Activated CD8-positive, alpha-beta memory T cell treated with anti-CD3 and anti-CD28 coated beads, Interleukin-2, amount 50 U/mL, for 48 hours (primary cell): ENCODE measurements at regions not wholly inside any gene's neighbourhood (a gene's known extent, or its start where the extent isn't known, plus 50 kb on each side); places are given as distances from the start of the nearest gene placed in this dataset.

ENCODE experiments used
- DNase-seq: peaks from one replicate; pipeline ENCODE4 v3.0.0-alpha.2; 2020

DNA sequence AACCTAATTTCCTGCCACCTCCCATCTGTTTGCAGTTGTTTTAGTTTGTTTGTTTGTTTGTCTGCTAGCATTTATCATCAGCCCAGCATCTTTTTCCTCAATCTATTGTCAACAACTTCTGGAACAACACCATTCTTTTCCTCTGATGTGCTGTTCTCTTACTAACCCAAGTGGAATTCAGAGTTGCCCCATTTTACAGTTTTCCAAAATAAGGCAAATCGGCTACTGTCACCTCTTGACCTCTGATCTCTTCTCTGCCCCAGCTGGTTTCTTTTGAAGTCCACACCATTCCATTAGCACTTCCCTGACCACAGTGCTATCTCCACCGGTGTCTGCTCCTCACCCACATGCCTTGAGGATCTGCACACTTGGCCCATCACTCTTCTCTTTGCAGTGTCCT, 102.4 kb downstream of the EFNB2 start:
- DNase-seq, result no peak

DNA sequence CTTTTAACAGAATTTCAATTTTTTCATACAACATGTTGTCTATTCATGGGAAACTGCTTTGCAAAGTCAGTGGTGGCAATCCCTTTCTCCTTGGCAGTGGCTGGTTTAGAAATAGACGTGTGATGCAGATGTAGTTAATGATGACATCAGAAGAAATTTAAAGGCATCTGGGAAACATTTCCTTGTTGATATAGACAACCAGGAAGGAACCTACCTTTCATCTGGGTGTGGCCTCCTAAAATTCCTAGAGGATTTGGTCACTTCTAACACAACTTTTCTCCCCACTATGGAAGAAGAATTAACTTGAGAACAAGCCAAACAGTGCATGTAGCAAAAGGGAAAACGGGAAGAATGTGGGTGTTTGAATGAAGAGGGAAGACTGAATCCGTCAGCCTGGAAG, 102.8 kb downstream of the EFNB2 start:
- DNase-seq, result no peak

DNA sequence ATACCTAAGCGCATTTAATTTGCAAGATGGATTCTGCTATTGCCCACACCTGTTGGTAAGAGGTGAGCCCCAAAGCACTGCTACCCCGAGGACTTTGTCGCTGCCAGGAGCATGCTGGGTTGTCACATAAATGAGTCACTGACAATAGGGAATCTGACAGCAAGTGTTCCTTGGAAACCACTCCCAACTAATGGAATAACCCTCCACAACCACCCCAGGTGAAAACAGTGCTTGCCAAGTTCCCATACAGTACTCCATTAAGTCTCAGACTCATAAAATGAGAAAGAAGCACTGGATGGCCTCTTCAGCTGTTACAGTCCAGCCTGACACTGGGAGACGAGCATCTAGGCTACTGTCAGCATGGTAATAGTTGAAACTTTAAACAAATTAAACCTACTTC, 108.6 kb downstream of the EFNB2 start:
- DNase-seq, result no peak

DNA sequence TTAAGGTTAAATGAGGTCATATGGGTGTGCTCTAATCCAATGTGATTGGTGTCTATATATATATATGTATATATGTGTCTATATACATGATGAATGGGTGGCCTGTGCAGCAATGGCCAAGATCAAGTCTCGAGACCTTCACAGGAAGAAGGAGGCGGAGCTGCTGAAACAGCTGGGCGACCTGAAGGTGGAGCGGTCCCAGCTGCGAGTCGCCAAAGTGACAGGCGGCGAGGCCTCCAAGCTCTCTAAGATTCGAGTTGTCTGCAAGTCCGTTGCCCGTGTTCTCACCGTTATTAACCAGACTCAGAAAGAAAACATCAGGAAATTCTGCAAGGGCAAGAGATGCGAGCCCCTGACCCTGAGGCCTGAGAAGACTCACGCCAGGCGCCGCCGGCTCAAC, 109.8 kb downstream of the EFNB2 start:
- DNase-seq, result no peak

DNA sequence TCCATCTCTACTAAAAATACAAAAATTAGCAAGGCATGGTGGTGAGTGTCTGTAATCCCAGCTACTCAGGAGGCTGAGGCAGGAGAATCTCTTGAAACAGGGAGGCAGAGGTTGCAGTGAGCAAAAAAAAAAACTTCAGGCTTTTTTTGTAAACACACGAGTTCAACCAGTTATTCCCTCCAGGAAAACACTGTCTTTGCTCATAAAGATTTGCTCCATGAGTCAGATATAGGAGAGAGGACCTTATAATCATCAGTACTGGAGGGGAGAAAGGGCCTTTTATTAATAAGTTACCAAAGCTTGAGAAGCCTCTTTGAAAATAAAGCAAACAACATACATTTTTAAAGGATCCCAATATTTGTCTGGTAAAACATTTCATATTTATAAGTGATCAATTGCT, 110.7 kb downstream of the EFNB2 start:
- no peak for DNase-seq

DNA sequence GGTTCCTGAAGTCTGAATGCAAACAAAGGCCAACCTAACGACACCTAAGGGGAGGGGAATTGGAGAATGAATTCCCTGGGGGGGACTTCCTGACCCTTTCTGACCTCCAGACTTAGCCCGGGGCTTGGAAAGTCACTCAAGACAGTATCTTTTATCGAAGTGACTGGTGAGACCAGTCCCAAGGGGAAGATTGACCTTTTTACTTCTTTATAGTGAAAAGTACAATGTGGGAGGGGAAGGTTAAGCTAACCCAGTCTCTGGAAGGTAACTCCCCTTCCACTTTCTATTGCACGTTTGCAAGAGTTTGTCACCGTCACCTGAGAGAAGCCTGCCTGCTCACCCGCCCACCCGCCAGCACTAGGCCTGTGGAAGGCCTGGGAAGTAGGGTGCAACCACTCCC, 111.9 kb downstream of the EFNB2 start:
- no peak for DNase-seq

DNA sequence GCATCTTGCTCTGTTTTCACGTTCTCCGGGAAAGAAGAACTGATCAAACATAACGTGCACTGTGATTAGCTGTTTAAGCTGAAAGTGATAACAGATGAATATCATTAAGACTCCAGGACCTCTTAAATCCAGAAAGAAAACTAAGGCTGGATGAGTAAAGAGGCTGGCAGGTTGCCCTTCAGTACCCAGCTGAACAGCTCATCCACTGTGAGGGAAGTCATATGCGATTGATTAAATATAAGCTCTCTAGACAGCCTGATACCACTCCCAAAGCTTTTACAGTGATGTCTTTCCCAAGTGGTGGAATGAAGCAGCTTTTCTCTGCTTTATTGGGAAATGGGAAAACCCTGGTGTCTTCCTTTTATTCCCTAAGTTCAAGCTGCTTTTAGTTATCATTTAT, 116.9 kb downstream of the EFNB2 start:
- DNase-seq, result no peak

DNA sequence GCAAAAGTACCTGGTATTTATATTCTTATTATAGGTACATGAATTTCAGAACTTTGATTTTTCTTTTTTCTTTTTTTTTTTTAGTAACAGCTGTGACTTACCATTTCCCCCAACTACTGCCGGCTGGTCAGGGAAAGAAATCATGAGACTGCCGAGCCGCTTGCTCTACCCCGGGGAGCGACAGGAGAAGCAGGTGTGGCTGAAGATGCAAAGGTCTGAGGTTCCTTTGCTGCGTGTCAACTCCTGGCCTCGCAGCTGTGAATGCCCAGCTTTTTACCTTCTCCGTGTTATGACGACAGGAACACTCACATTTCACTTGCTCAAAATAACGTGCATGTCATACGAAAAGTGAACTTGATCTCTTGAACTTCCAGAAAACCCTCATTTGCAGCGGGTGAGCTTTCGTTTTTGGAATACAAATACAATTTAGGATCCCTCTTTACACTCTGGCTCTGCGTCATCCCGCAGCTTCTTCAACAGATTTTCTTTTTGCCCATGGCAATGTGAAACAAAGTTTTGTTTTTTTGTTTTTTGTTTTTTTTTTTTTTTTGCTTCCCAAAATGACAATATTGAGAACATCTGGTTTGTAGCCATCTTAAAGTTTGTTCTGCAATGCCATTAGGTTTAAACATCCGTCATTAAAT, 117.9 kb downstream of the EFNB2 start:
- DNase-seq, result no peak

DNA sequence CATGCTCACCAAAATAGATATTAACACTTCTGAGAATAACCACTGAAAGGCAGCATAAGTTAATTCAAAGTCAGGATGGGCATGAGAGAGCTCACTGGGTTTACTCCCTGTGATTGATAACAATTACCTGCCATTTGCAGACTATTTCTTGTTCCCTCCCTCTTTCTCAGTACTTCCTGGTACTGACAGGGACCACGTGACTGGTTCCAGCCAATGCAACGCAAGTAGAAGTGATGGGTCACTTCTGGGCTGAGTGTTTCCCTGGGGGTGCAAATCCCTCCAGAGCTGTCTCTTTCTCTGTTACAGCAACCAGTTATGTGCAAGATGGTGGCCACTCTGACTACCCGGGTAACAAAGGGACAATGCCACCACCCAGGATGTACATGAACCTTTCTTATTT, 118.8 kb downstream of the EFNB2 start:
- no peak for DNase-seq

DNA sequence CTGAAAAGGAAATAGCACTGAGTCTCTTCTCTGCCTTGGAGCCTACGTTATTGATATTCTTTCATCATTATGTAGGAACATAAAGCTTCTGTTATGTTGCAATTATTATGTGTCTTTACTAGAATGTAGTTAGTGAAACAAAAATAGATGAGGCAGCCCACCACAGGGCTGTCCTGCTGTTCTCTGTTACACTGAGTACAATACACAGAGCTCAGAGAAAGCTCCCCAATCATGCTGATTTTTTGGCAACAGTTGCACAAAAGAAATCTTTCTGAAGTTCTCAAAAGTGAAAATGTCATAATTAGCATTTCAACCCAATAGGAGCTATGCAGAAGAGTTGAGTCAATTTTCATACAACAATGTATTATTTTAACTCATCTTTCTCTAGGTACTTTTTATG, 119.5 kb downstream of the EFNB2 start:
- DNase-seq, result no peak

DNA sequence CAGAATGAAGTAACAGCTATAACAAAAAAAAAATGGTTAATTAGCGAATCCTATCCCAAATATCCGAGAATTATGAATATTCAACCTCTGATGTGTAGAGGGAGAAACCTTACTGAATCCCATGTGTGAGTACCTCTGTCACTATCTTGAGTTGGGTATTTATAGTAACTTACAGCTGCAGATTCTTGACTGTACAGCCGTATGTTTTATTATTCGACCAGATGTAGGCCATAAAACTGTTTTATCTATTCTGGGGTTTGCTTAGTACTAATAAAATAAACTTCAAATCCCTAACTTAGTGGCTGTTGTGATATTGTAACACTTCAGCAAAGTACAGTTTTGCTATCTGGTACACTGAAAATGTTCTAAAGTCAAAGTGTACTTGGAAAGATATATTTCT, 120.0 kb downstream of the EFNB2 start:
- DNase-seq, result no peak

DNA sequence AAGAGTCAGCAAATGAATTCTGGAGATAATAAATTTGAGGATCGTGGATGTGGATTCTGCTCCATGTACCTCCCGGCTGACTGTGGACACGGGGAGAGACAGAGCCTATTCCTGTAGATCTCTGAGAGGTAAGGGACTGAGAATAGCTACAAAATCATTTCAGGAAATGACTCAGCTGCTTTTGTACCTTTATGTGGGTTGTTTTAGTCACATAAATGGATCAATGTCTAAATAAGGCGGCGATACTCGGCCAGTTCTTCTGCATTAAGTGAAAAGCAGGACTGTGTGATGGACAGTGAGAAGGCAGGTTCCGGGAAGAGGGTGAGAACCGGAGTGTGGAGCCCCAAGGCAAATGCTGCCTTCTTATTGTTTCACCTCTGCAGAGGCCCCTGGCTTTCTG, 128.1 kb downstream of the EFNB2 start:
- DNase-seq, result no peak

DNA sequence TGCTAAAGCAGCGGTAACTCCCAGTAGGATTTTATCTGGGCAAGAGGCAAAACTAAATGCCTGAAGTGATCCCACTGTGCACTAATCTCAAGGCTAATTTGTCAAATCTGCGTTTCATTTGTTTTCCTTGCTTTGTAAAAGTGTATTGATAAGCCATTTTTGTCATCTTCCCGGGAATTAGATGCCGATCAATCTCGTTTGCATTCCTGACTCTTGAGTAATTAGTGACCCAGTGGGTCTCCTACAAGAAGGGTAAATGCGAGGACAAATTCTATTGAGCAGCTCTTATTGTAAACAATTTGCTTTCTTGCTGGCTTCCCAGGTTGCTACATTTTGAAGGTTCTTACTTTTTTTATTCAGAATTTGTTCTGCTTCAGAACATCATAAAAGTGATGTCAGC, 129.7 kb downstream of the EFNB2 start:
- no peak for DNase-seq

DNA sequence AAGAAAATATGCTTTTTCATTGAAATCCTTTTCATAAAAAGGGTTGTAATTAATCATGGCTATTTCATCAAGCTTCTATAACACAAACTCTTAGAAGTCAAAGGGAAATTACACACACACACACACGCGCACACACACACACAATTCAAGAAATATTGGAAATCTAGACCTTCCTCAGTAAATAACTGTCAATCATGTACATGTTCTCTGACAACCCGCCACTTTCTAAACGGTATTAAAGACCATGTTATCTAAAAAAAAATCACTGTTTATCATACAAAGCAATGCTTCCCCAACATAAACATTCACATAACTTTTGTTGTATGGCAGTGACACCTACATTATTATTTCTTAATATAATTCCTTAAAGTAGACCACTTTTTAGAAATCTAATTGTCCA, 132.2 kb downstream of the EFNB2 start:
- DNase-seq, result no peak

DNA sequence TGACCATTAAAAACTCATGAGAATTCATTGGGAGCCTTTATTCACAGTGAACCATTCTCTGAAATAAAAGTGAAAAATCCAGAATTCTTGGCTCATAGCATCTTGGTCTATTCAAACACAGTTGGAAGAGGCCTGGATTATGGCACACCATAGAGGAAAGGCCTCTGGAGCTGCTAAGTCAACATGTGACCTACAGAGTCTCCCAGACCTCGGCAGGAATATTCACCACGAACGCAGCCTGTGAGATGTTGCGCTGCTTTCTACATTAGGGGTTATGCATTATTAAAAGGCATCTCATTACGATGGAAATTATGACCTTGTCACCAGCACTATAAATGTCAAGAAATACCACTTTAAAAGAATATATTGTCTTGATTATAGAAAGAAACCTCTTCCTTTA, 132.6 kb downstream of the EFNB2 start:
- no peak for DNase-seq

DNA sequence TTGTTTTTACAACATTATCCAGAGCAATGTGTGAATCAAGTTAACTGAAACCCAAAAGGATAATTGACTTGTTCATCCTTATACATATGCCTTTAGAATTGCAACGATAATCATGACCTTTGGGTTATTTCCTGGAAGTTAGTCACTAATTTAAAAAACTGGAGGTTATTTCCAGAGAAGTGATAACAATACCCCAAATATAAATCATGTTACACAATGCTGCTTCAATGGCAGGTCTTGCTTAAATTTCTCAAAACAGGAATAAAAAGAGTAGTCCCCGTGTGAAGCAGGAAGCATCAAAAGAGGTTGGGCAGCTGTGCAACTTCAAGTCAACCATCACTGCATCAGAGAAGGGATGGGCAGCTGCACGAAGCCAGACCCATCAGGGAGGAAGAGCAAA, 134.4 kb downstream of the EFNB2 start:
- no peak for DNase-seq

DNA sequence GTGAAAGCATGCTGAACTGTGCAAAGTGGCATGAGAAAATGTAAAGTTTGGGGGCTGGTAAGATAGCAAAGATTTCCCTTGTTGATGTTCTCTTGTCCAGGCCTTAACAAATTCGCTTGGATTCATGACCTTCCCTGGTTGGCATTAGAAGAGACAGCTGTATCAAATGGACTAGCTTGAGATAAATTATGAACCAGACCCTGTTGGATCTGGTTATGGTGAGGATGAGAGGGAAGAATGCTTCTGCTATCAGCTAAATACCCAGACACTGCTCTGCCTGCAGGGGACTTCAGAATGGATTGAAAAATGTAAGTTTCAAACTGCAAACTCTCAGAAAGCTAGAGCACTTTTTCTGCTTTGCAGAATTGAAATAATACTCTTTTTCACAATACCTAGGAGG, 135.2 kb downstream of the EFNB2 start:
- no peak for DNase-seq

DNA sequence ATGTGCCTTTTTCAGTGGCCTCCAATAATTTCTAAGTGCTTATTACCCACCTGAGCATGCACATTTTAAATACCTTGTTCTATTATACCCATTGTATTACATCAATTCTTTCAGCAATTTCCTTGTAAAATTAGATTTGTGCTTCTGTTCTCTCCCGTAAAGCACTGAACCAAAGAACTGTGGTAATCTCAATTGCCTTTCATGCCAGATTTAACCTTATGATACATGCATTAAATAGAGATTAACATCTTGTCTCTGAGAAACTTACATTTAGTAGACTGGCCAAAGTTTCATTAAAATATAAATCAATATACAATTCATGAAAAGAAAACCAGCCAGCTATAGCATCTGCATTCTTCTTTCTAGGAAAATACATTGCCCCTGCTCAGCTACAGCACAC, 137.2 kb downstream of the EFNB2 start:
- no peak for DNase-seq

DNA sequence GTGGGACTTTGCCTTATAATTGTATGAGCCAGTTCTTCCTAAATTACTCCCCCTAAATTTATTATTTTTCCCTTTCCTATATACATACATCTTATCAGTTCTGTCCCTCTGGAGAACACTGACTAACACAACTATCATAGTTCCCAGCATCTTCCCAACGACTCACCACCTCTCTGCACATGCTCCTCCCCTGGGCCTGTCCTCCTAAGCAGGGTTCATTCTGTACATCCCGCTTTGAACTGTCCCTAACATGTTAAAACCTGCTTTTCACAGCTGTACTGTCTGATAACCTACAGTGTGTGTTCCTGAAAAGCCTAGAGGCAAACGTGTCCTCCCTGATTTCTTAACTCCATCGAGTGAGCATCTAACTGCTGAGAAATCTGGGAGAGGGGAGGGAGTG, 141.7 kb downstream of the EFNB2 start:
- no peak for DNase-seq

DNA sequence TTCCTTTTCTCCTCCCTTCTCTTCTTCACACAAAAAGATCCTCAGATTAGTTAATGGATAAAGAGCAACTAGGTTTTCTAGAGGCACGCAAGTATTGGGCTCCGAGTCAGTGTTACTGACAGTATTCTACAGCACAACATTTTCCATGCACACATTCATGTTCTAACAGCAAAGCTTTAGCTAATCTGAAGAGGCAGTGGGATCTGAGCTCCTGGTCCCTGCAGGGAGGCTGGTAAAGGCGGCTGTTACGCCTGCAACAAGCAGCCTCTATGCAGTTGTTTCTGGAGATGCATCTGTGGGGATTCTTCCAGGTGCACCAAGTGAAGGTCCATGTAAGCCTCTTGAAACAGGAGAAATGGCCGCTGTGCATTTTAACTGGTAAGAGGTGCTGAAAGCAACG, 143.8 kb downstream of the EFNB2 start:
- DNase-seq, result no peak

DNA sequence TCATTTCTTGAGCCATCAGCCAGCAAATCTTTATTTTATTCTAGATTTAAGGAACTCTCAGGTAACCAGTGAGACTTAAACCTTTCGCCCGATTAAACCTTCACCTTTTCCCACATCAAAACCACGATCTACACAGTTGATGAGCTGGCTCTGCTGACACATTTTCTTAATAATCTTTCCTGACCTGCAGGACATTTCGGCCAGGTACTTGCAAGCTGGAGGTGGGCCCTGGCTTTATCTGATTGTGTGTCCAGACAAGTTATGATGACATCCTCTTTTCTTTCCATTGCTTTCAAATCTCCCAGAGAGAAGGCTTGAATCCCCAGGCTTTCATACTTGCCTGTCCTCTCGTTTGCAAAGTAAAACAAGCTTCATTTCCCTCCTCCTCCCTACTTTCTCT, 144.2 kb downstream of the EFNB2 start:
- DNase-seq, result no peak

DNA sequence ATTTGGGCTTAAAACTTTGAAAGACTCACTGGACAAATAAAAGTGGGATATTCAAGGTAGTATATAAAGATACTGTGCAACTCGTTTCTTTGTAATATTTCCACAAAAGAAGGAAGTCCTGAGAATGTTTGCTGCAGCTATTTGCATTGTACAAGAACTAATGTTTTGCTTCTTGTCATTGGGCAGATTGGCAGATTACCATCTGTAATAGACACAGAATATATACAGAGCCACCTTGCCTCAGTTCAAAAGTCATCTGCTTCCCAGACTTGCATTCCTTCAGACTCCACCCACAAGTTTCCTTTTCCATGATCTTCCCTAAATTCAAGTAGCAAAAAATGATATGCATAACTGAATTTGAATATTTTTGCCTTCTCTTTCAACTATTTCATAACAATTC, 145.1 kb downstream of the EFNB2 start:
- DNase-seq, result no peak

DNA sequence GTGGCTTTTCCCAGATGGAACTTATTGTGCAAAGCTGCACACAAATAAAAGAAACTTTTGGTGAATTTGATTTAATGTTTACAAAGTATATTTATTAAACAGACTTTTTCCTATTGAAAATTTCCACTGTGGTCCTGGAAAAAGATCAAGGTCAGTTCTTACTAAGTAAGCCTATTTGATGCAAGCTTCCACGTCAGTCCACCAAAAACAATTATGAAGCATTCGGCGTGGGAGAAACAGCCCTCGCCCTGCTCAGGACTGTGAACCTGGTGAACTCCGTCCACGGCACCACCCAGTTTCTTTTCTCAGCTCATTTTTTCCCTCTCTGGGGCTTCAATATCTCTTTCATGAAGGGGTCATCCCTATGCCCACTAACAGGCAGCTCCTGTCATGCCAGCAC, 149.8 kb downstream of the EFNB2 start:
- DNase-seq, result no peak

DNA sequence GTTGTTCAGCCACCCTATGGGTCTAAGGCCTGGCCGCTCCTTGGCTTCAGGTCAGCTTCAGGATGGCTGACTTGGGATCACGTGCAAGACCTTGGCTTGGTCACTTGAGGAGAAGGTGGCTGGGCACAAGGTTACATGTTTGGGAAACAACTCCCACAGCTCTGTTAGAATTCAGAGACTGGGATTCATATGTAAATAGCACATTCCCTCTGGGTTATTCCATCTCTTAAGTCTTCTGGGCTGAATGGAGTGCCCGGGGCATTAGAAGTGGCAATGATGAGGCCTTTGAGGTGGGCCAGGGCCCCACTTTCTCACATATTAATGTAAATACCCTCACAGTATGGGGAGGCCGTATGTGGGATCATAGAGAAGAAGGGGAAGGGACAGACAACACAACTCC, 150.9 kb downstream of the EFNB2 start:
- DNase-seq, result no peak

DNA sequence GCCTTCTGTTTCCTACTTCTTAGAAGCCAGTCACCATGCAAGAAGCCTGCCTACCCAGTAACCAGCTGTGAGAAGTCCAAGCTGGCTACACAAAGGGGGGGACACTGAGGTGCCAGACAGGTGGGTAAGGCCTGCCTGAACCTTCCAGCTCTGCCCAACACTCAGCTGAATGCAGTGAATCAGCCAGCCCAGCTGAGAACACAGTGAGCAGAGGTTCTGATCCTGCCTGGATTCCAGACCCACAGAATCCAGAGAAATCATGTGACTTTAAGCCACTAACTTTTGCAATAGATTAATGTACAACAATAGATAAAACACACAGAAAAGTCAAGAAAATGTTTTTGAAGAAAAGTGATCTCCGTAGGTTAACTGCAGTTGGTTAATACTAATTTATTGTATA, 151.7 kb downstream of the EFNB2 start:
- no peak for DNase-seq

DNA sequence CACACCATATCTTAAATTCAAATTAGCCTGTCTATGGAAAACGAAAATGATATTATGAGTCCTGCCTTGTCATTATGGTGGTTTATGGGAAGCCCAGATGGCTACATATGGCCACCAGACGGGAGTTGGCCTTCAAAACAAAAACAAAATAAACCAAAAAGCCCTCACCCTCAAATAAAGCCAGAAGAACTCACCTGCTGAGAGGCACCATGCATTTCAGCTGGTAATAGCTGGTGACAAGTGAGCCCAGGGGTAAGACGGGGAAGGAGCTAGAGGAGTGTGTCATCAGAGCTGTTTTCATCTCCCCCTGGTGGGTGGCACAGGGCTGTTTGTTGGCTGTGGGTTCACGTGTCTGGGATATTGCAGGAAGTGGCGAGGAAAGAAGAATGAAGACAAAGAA, 152.9 kb downstream of the EFNB2 start:
- DNase-seq, result no peak
